Panc1 (cell line): ENCODE measurements at regions not wholly inside any gene's neighbourhood (a gene's known extent, or its start where the extent isn't known, plus 50 kb on each side); places are given as distances from the start of the nearest gene placed in this dataset.

ENCODE experiments used
- ATAC-seq: fragments of 200-7000 bp; cut with Tn5 transposase; 2 replicates; pipeline ENCODE4 v1.9.1; 2020; ENCODE audit warnings: mild to moderate bottlenecking, moderate library complexity
- BruUV-seq: library from RNA; stranded (reverse); fragments of 400-500 nt; replicated peaks from 2 replicates; lab custom pipeline; 2021; lab: Mats Ljungman, UMichigan
- CTCF ChIA-PET: fragments of 300-600 bp; sonication (Branson Sonifier 250); formaldehyde crosslinking; loops from one replicate; lab custom pipeline; 2022; ENCODE audit warnings: antibody characterized with exemption; lab: Charles Lee
- POLR2A ChIA-PET: fragments of 300-600 bp; sonication (Branson Sonifier 250); formaldehyde crosslinking; loops from one replicate; lab custom pipeline; 2022; ENCODE audit warnings: antibody characterized with exemption; lab: Charles Lee
- DNase-seq: peaks from one replicate; pipeline ENCODE4 v3.0.0-alpha.2; 2010; ENCODE audit warnings: low read depth, low spot score
- H3K27ac ChIP-seq: 2 replicates; pipeline ENCODE4 v1.5.1; 2011; ENCODE audit warnings: mild to moderate bottlenecking, low read length, inconsistent platforms
- H3K27me3 ChIP-seq: fragments of 200-500 bp; sonication (Bioruptor generic); 2 replicates; pipeline ENCODE4 v1.6.0; 2014; ENCODE audit warnings: low read length, inconsistent platforms; ENCODE audit not compliant: control insufficient read depth, insufficient read depth
- H3K36me3 ChIP-seq: fragments of 200-500 bp; sonication (Bioruptor generic); 2 replicates; pipeline ENCODE4 v1.5.1; 2014; ENCODE audit warnings: inconsistent platforms, mild to moderate bottlenecking, low read length, moderate library complexity; ENCODE audit not compliant: control insufficient read depth, insufficient read depth
- H3K4me1 ChIP-seq: 2 replicates; pipeline ENCODE4 v1.5.1; 2011; ENCODE audit warnings: inconsistent platforms, mild to moderate bottlenecking, low read length, moderate library complexity; ENCODE audit not compliant: control insufficient read depth, insufficient read depth
- H3K4me3 ChIP-seq, 2 experiments: 2 replicates each; pipeline ENCODE4 v1.5.1; 2011 to 2012; ENCODE audit warnings: low read depth in 2 of 2, low read length in 2 of 2, mild to moderate bottlenecking in 2 of 2, inconsistent platforms in 1 of 2, moderate library complexity in 1 of 2
- H3K9me3 ChIP-seq: fragments of 200-500 bp; sonication (Bioruptor generic); 2 replicates; pipeline ENCODE4 v1.5.1; 2014; ENCODE audit warnings: low read depth, mild to moderate bottlenecking, inconsistent platforms, low read length, moderate library complexity; ENCODE audit not compliant: control insufficient read depth, insufficient read depth
- POLR2AphosphoS5 ChIP-seq: IDR thresholded peaks from 2 replicates; pipeline ENCODE4 v1.6.1; 2012; ENCODE audit warnings: mild to moderate bottlenecking, low read depth, low read length, moderate library complexity
- REST ChIP-seq, 2 experiments: IDR thresholded peaks; 2 replicates each; pipeline ENCODE4 v1.6.1; 2011 to 2012; ENCODE audit warnings: low read depth in 2 of 2, control low read depth in 1 of 2, low read length in 1 of 2, mild to moderate bottlenecking in 1 of 2, moderate library complexity in 1 of 2; ENCODE audit not compliant: insufficient read depth in 1 of 2
- SIN3A ChIP-seq: IDR thresholded peaks from 2 replicates; pipeline ENCODE4 v1.6.1; 2012; ENCODE audit warnings: low read depth, mild to moderate bottlenecking, low read length, moderate library complexity, borderline replicate concordance; ENCODE audit not compliant: insufficient read depth
- TCF7L2 ChIP-seq: IDR thresholded peaks from 2 replicates; pipeline ENCODE4 v1.6.1; 2011; ENCODE audit warnings: mild to moderate bottlenecking, low read depth, low read length, inconsistent platforms
- in situ Hi-C: cut with HindIII; loops from 2 replicates; pipeline ENCODE4 v1.10.0; 2016; ENCODE audit warnings: low sequenced_read_pairs, low pct_unique_long_range_greater_than_20kb
- intact Hi-C: fragments of 100-400 bp; cut with micrococcal nuclease; formaldehyde crosslinking; loops from one replicate; pipeline ENCODE4 v1.10.0; 2022; ENCODE audit not compliant: unreplicated experiment
- TF ChIP-seq, protein P1 (sequence below): fragments of 450-650 bp; IDR thresholded peaks from 2 replicates; pipeline ENCODE4 v1.5.1; 2017; ENCODE audit warnings: mild to moderate bottlenecking

DNA sequence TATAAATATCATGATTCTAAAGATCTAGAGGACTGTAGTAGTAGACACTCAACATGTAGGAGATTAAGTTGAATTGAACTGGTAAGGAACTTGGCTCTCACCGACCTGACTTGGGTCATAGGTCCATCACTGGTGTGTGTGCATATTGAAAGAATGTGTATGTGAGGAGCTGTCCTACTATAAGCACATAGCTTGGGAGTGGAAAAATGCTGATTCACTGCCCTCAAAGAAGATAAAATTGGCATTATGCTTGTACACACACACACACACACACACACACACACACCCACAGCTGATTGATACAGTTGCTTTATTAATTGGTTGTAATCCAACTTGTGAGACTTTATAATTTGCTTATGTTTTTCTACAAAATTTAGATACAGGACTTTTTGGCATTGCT lies 411.0 kb upstream of the NR2F2 start:
- Histone ChIP-seq H3K27ac (no peak overlapping the region), H3K4me1 (no peaks in the 10 kb centered on the region), H3K4me3 (no peak overlapping the region), H3K27me3 (no peaks in the 10 kb centered on the region), H3K36me3 (no peaks in the 10 kb centered on the region), H3K9me3 (no peaks in the 10 kb centered on the region)
- in situ Hi-C loops (no loop called here), intact Hi-C loops (no loop called here)
- no peak for TF ChIP-seq SIN3A
- no peak for TF ChIP-seq REST (IDR thresholded peaks at IDR 0.05; ENCODE audit: insufficient read depth in 1 of 2, low read depth in 2 of 2, low read length in 1 of 2)
- no peak for TF ChIP-seq POLR2AphosphoS5
- TF ChIP-seq, protein P1, sequence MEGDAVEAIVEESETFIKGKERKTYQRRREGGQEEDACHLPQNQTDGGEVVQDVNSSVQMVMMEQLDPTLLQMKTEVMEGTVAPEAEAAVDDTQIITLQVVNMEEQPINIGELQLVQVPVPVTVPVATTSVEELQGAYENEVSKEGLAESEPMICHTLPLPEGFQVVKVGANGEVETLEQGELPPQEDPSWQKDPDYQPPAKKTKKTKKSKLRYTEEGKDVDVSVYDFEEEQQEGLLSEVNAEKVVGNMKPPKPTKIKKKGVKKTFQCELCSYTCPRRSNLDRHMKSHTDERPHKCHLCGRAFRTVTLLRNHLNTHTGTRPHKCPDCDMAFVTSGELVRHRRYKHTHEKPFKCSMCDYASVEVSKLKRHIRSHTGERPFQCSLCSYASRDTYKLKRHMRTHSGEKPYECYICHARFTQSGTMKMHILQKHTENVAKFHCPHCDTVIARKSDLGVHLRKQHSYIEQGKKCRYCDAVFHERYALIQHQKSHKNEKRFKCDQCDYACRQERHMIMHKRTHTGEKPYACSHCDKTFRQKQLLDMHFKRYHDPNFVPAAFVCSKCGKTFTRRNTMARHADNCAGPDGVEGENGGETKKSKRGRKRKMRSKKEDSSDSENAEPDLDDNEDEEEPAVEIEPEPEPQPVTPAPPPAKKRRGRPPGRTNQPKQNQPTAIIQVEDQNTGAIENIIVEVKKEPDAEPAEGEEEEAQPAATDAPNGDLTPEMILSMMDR: no peak
- no peak for TF ChIP-seq TCF7L2
- POLR2A ChIA-PET: no interaction called here
- ATAC-seq (no peak), DNase-seq (no peak)
- CTCF ChIA-PET: no interaction called here
- no TSS peak for BruUV-seq

DNA sequence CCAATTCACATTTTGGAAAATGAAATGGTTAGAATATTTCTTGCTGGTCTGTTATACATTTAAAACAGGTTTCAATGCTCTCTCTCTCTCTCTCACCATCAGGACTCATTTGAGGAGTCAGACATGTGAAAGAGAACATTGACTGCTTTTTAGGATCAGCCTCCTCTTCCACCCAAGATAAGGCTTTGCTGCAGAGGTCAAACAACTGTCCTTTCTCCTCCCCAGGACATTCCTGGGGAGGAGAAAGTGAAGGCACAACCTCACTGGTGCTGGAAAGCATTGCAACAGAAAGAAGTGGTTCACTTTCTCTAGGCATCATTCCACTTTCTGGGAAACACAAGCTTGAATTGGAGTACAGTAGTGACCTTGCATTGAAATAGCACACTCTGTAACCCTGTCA lies 409.1 kb upstream of the NR2F2 start:
- Histone ChIP-seq H3K4me3 (no peak overlapping the region), H3K36me3 (no peaks in the 10 kb centered on the region), H3K27ac (no peak overlapping the region), H3K4me1 (no peaks in the 10 kb centered on the region), H3K27me3 (no peaks in the 10 kb centered on the region), H3K9me3 (no peaks in the 10 kb centered on the region)
- ChIA-PET CTCF (no interaction called here), POLR2A (no interaction called here)
- in situ Hi-C loops (no loop called here), intact Hi-C loops (no loop called here)
- BruUV-seq: no TSS peak
- TF ChIP-seq POLR2AphosphoS5: no peak
- no peak for TF ChIP-seq TCF7L2
- TF ChIP-seq REST (IDR thresholded peaks at IDR 0.05; ENCODE audit: insufficient read depth in 1 of 2, low read depth in 2 of 2, low read length in 1 of 2): no peak
- TF ChIP-seq SIN3A: no peak
- TF ChIP-seq, protein P1: no peak
- no peak for ATAC-seq
- DNase-seq: no peak
